Dedifferentiated amniotic fluid mesenchymal stem cell (primary cell): ENCODE measurements at regions not wholly inside any gene's neighbourhood (a gene's known extent, or its start where the extent isn't known, plus 50 kb on each side); places are given as distances from the start of the nearest gene placed in this dataset.

Experiments
- DNase-seq: peaks from one replicate; pipeline ENCODE4 v3.0.0-alpha.2; 2016; ENCODE audit errors: extremely low spot score

- DNase-seq: no peak
These were observed 223.5 kb downstream of the BTG1 start for GRCh38 chr12:91922139-91922538.

GRCh38 chr12:91921555-91921954, 224.1 kb downstream of the BTG1 start:
- DNase-seq: no peak

GRCh38 chr12:91920741-91921140, 224.9 kb downstream of the BTG1 start:
- no peak for DNase-seq

- DNase-seq: no peak
These were observed 225.4 kb downstream of the BTG1 start for GRCh38 chr12:91920276-91920675.

GRCh38 chr12:91918431-91918830, 227.2 kb downstream of the BTG1 start:
- no peak for DNase-seq

- DNase-seq: no peak
These were observed 230.9 kb downstream of the BTG1 start for GRCh38 chr12:91914701-91915100.

- no peak for DNase-seq
These were observed 232.0 kb downstream of the BTG1 start for GRCh38 chr12:91913651-91914050.

GRCh38 chr12:91913124-91913523, 232.5 kb downstream of the BTG1 start:
- DNase-seq: no peak

GRCh38 chr12:91912178-91912577, 233.5 kb downstream of the BTG1 start:
- DNase-seq: no peak

GRCh38 chr12:91910871-91911388, 234.7 kb downstream of the BTG1 start:
- no peak for DNase-seq

GRCh38 chr12:91902860-91903683, 242.6 kb downstream of the BTG1 start:
- DNase-seq: no peak

GRCh38 chr12:91901381-91902074, 244.1 kb downstream of the BTG1 start:
- no peak for DNase-seq

GRCh38 chr12:91900971-91901370, 244.7 kb downstream of the BTG1 start:
- no peak for DNase-seq

GRCh38 chr12:91899056-91899455, 246.6 kb downstream of the BTG1 start:
- no peak for DNase-seq

GRCh38 chr12:91897025-91897515, 248.6 kb downstream of the BTG1 start:
- no peak for DNase-seq

GRCh38 chr12:91896286-91897024, 249.2 kb downstream of the BTG1 start:
- no peak for DNase-seq

GRCh38 chr12:91894911-91895310, 250.7 kb downstream of the BTG1 start:
- no peak for DNase-seq

- DNase-seq: no peak
These were observed 252.2 kb downstream of the BTG1 start for GRCh38 chr12:91893476-91893875.

GRCh38 chr12:91892081-91892855, 253.4 kb downstream of the BTG1 start:
- DNase-seq: no peak

- DNase-seq: no peak
These were observed 254.9 kb downstream of the BTG1 start for GRCh38 chr12:91890742-91891141.

GRCh38 chr12:91889910-91890309, 255.7 kb downstream of the BTG1 start:
- no peak for DNase-seq
